ENCODE measurements at regions not wholly inside any gene's neighbourhood (a gene's known extent, or its start where the extent isn't known, plus 50 kb on each side); places are given as distances from the start of the nearest gene placed in this dataset.

DNA sequence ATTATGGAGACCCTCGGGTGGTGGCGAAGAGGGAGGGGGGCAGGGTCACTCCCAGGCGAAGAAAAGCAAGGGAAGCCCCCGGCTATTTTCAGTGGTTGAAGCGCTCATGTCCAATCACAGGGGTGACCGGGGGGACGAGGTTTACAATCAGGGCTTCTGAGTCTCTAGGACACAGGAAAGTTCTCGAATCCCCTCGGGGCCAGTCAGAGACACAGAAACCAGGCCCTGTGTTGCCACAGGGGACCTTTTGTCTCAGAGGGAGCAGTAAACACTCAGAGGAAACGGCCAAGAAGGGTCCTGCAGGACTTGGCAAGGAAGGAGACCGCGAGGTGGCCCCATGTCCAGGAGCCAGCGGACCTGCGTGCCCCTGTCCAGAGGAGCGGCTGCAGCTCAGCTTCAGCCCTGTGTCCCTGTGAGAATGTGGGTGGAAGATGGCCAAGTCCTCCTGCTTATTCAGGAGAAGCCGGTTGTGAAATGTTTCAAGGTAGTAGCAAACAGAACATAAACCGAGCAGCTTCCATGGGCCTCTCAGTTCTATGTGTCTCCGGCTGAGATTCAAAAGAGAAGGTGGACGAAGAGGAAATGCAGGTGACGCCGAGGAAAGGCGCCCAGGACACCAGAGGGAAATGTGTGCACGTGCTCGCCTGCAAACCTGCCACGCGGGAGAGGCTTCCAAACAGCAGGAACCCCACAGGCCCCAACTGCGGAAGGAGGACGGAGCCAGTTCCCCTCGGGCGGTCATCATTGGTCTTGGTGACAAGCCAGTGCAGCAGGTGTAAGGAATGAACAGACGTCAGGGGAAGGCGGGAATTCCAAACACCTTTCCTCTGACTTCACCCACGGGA is 357.6 kb downstream of the BRD1 start:
- Histone ChIP-seq H3K9me3 (ENCODE audit: severe bottlenecking) (no peaks in the 10 kb centered on the region), H3K36me3 (ENCODE audit: low read depth) (no peaks in the 10 kb centered on the region), H3K27me3 (ENCODE audit: insufficient read depth, poor library complexity, severe bottlenecking) (peaks cover 11% of the 10 kb centered on the region), H3K4me1 (ENCODE audit: insufficient read depth, poor library complexity, severe bottlenecking) (no peaks in the 10 kb centered on the region), H3K27ac (ENCODE audit: poor library complexity, severe bottlenecking) (no peak overlapping the region), H3K4me3 (ENCODE audit: severe bottlenecking) (no peak overlapping the region)
- TF ChIP-seq, protein P1, sequence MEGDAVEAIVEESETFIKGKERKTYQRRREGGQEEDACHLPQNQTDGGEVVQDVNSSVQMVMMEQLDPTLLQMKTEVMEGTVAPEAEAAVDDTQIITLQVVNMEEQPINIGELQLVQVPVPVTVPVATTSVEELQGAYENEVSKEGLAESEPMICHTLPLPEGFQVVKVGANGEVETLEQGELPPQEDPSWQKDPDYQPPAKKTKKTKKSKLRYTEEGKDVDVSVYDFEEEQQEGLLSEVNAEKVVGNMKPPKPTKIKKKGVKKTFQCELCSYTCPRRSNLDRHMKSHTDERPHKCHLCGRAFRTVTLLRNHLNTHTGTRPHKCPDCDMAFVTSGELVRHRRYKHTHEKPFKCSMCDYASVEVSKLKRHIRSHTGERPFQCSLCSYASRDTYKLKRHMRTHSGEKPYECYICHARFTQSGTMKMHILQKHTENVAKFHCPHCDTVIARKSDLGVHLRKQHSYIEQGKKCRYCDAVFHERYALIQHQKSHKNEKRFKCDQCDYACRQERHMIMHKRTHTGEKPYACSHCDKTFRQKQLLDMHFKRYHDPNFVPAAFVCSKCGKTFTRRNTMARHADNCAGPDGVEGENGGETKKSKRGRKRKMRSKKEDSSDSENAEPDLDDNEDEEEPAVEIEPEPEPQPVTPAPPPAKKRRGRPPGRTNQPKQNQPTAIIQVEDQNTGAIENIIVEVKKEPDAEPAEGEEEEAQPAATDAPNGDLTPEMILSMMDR (IDR thresholded peaks at IDR 0.05; ENCODE audit: poor library complexity, severe bottlenecking) = no peak
- ATAC-seq (ENCODE audit: low read depth) = no peak
- no peak for DNase-seq (ENCODE audit: low spot score)

DNA sequence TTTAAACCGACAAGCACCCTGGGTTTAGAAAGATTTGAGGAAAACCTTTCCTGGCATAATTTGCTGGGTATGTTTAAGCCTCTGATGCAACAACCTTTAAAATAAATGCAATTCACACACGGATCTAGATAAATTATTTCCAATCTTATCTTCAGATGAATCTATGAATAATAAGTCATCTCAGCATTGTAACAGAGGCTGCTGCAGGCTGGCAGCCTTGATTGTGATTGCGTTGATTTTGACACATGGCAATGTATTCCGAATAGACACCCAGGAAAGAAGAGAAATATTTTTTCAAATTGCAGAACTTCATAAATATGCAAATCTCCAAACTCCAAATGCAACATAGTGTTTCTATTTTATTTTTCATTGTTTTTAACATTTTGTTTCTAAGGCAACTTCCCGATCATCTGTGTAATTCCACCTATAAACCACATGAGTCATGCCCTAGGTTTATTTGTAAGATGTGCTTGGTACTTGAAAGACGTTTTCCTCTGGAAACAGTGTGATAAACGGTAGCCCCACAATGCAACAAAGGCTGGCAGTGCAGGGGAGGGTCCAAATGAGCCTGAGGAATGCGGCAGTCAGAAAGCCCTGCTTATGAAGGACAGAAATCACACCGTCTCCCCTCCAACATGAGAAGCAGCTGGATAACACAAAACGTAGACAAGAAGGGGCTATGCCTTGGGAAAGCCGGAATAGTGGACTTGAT is 359.0 kb downstream of the BRD1 start:
- Histone ChIP-seq H3K27me3 (ENCODE audit: insufficient read depth, poor library complexity, severe bottlenecking) (no peaks in the 10 kb centered on the region), H3K27ac (ENCODE audit: poor library complexity, severe bottlenecking) (no peak overlapping the region), H3K4me3 (ENCODE audit: severe bottlenecking) (no peak overlapping the region), H3K9me3 (ENCODE audit: severe bottlenecking) (no peaks in the 10 kb centered on the region), H3K36me3 (ENCODE audit: low read depth) (no peaks in the 10 kb centered on the region), H3K4me1 (ENCODE audit: insufficient read depth, poor library complexity, severe bottlenecking) (no peaks in the 10 kb centered on the region)
- TF ChIP-seq, protein P1 (IDR thresholded peaks at IDR 0.05; ENCODE audit: poor library complexity, severe bottlenecking) = no peak
- DNase-seq (ENCODE audit: low spot score) = no peak
- no peak for ATAC-seq (ENCODE audit: low read depth)

DNA sequence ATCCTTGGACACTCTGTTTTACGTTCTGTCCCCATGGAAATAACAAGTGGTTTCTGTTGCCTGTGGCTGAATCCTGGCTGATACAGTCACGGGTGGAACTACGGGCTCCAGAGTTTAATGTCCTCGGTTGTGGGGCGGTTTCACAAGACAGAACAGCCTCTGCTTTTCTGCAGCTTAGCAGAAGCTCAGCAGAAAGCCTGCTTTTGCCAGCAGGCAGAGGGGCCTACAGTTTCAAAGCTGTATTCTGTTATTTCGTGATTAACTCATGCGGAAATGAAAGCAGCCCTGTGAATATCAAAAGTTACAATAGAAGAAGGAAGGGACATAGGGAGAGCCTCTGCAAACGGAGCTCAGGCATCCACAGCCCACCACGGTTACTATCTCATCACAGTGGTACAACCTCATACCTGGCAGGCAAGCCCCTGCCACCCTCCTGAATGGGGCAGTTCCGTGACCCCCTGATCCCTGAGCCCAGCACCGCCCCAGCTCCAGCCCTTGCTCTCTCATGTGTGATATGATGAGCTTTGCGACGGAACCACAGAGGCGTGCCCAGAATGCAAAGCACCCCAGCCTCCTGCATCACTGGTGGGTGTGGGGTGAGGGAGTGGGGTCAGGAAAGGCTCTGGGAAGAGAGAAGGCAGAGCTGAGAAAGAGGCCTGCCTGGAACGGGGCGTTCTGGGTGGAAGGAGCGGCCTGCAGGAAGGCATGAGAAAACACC is 360.6 kb downstream of the BRD1 start:
- DNase-seq (ENCODE audit: low spot score) = no peak
- no peak overlapping the region for H3K4me3 ChIP-seq (ENCODE audit: severe bottlenecking)
- TF ChIP-seq, protein P1 (IDR thresholded peaks at IDR 0.05; ENCODE audit: poor library complexity, severe bottlenecking) = no peak
- H3K27ac ChIP-seq (ENCODE audit: poor library complexity, severe bottlenecking) = no peak overlapping the region
- no peaks in the 10 kb centered on the region for H3K4me1 ChIP-seq (ENCODE audit: insufficient read depth, poor library complexity, severe bottlenecking)
- H3K27me3 ChIP-seq (ENCODE audit: insufficient read depth, poor library complexity, severe bottlenecking) = no peaks in the 10 kb centered on the region
- H3K9me3 ChIP-seq (ENCODE audit: severe bottlenecking) = no peaks in the 10 kb centered on the region
- no peaks in the 10 kb centered on the region for H3K36me3 ChIP-seq (ENCODE audit: low read depth)
- ATAC-seq (ENCODE audit: low read depth) = no peak

DNA sequence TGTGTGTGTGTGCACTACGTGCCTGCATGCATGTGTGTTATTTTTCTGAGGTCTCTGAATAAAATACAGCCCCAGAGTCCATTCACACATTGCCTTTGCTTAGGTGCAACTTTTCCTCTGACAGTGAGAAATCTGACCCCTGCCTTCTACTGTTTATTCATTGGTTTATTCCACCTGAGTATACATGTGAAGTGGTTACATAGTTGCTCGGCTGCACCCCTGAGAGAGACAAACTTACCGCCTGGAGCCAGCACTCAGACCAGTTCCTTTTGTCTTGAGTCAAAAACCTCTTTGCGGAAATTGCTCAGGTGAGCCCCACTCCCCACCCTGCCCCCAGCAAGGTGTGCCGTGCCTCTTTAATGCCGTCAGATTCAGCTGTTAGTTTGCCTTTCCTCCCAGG is 363.6 kb downstream of the BRD1 start:
- Histone ChIP-seq H3K4me3 (ENCODE audit: severe bottlenecking) (no peak overlapping the region), H3K9me3 (ENCODE audit: severe bottlenecking) (no peaks in the 10 kb centered on the region), H3K27me3 (ENCODE audit: insufficient read depth, poor library complexity, severe bottlenecking) (no peaks in the 10 kb centered on the region), H3K4me1 (ENCODE audit: insufficient read depth, poor library complexity, severe bottlenecking) (no peaks in the 10 kb centered on the region), H3K36me3 (ENCODE audit: low read depth) (no peaks in the 10 kb centered on the region), H3K27ac (ENCODE audit: poor library complexity, severe bottlenecking) (no peak overlapping the region)
- DNase-seq (ENCODE audit: low spot score) (no peak), ATAC-seq (ENCODE audit: low read depth) (no peak)
- TF ChIP-seq, protein P1 (IDR thresholded peaks at IDR 0.05; ENCODE audit: poor library complexity, severe bottlenecking) = no peak
